GM12865 (cell line): ENCODE measurements at regions not wholly inside any gene's neighbourhood (a gene's known extent, or its start where the extent isn't known, plus 50 kb on each side); places are given as distances from the start of the nearest gene placed in this dataset.
"Not testable (repeated sequence)": the region's sequence is repeated elsewhere in the genome, so short reads cannot be mapped to it uniquely, and the experiment has no call there.

Experiments
- DNase-seq: peaks from one replicate; pipeline ENCODE4 v3.0.0; 2010; ENCODE audit warnings: low read depth
- H3K4me3 ChIP-seq: 2 replicates; pipeline ENCODE4 v1.5.1; 2011; ENCODE audit warnings: mild to moderate bottlenecking, low read depth, low read length, control low read depth
- TF ChIP-seq, protein P1 (sequence below): IDR thresholded peaks from 2 replicates; pipeline ENCODE4 v1.5.1; 2011; ENCODE audit warnings: low read length, control low read depth, low read depth, inconsistent platforms; ENCODE audit not compliant: insufficient read depth; ENCODE audit errors: missing control alignments

DNA sequence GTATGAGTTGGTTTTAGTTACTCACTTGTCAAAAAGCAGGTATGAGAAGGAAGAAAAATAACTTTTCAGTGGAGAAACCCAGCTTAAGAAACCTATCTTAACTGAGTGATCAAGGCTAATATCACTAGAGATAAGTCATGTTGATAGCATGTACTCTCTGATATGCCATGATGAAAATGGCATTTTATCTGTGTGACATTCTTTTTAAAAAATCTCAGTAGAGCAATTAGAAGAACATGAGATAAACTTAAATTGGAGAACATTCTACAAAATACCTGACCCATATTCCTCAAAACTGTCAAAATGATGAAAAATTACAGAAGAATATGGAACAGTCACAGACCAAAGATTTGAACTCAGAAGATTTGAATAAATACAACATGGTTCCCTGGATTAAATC is 912.4 kb upstream of the ATXN7L3B start:
- no peak overlapping the region for H3K4me3 ChIP-seq
- DNase-seq, result no peak

DNA sequence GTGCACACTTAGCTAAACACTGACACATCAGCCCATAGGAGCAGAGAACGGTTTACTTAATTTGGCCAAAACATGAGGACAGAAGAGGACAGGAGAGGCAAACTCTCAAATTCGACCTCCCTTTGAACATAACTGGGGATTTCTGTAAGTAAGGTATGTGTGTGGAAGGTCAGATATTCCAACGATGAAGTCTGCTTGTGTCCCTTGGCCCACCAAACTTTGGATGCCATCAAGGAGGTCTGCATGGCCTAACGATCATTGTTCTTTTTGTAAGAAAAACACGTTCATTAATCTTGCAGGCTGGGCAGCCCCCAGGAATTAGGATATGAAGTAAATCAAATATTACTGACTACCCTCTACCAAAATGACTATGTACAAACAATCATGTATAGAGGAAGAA is 908.5 kb upstream of the ATXN7L3B start:
- DNase-seq, result no peak
- H3K4me3 ChIP-seq, result no peak overlapping the region
- TF ChIP-seq, protein P1, sequence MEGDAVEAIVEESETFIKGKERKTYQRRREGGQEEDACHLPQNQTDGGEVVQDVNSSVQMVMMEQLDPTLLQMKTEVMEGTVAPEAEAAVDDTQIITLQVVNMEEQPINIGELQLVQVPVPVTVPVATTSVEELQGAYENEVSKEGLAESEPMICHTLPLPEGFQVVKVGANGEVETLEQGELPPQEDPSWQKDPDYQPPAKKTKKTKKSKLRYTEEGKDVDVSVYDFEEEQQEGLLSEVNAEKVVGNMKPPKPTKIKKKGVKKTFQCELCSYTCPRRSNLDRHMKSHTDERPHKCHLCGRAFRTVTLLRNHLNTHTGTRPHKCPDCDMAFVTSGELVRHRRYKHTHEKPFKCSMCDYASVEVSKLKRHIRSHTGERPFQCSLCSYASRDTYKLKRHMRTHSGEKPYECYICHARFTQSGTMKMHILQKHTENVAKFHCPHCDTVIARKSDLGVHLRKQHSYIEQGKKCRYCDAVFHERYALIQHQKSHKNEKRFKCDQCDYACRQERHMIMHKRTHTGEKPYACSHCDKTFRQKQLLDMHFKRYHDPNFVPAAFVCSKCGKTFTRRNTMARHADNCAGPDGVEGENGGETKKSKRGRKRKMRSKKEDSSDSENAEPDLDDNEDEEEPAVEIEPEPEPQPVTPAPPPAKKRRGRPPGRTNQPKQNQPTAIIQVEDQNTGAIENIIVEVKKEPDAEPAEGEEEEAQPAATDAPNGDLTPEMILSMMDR, result no peak

More for the DNA sequence above, 912.4 kb upstream of the ATXN7L3B start:
- TF ChIP-seq, protein P1, result no peak

DNA sequence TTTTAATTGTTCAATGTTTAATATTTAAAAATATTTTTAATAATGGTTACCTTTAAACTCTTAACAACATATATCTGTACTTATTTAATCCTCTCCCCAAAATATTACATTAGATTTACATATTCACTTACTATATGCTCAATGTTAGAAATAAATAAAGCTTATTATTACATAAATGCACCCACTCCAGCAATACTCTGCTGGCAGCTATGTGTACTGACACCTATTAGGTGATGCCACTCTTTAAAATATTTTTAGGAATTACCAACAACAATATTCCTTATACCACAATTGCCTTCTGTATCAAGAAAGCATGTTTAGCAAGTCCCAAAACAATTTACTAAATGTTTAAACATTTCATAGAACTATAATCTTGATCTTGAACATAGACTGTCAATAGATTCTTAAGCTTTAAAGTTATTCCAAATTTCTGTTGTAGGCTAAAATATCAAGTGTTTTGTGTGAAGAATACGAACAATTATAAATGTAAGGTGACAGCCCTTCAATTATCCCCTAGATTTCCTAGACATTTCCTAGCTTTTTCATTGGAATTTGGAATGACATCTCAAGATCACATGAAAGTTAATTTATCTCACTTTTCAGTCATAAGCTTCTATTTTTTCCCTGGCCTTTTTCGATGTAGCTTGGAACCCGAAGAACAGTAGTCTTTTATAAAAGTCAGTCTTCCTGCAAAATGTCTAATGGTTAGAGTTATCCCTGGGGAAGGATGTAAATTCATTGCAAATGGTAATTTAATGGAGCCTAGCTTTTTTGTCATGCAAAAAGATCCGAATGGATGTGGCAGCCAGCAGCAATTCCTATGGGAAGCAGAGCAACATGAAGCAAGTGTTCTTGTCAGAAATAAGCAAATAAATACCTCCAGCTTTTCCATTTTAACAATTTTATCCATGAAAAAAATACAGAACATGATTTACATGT is 907.5 kb upstream of the ATXN7L3B start:
- no peak for DNase-seq
- TF ChIP-seq, protein P1, result no peak

DNA sequence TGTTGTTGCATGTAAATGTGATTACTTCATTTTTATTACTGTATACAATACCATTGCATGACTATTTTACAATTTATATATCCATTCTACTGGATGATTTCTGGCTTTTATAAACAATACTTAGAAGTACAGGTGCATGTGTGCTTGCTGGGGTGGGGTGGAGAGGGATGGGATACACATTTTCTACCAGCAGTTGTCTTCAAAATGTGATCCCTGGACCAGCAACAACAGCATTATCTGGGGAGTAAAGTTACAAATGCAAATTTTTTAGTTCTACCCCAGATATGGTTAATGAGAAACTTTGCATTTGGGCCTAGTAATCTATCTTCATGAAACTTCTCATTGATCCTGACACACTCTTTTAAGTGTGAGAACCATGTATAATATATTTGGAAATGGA is 905.4 kb upstream of the ATXN7L3B start:
- DNase-seq, result no peak
- TF ChIP-seq, protein P1, result no peak
- H3K4me3 ChIP-seq, result no peak overlapping the region

More for the DNA sequence above, 907.5 kb upstream of the ATXN7L3B start:
- H3K4me3 ChIP-seq, result no peak overlapping the region

DNA sequence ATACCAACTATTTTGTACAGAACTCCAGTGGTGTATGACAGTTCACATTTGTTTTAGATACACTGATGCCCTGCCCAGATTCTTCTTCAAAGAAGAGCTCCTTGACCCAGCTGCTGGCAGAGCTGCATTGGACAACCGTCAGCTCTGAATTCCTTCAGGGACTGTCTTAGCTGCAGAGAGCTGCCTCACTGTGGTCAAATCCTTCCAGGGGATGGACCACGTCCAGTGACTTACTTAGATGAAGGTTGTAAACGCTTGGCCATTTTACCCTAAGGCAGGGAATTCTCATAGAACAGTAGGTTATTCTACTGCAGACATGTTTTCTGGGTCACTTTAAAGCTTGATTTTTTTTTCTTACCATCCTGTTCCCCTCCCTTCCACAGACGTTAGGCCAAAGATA is 905.0 kb upstream of the ATXN7L3B start:
- DNase-seq, result no peak
- H3K4me3 ChIP-seq, result no peak overlapping the region
- TF ChIP-seq, protein P1, result no peak

DNA sequence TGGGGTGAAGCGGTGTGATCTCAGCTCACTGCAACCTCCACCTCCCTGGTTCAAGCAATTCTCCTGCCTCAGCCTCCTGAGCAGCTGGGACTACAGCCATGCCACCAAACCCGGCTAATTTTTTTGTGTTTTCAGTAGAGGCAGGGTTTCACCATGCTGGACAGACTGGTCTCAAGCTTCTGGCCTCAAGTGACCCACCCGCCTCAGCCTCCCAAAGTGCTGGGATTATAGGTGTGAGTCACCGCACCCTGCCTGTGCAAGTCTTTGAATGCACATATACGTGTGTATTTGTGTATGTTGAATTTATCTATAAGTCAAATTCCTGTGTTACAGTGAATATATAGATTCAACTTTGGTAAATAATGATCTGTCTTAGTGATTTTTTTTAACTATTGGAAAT is 898.2 kb upstream of the ATXN7L3B start:
- DNase-seq, H3K4me3 ChIP-seq: not testable (repeated sequence)

DNA sequence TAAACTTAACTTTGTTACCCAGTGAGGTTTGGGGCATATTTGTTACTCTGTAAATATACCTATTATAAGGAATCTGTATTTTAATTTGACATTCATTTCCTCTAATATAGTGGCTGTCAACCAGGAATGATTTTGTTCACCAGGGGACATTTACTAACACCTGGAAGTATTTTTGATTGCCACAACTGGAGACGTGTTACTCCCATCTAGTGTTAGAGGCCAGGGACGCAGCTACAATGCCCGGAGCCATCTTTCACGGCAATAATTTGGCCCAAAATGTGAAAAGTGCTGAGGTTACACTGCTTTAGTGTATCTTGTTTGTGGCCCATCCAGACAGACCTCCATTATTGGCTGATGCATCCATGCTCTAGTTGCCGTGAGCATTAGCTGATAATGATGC is 881.3 kb upstream of the ATXN7L3B start:
- TF ChIP-seq, protein P1, result no peak
- no peak for DNase-seq
- no peak overlapping the region for H3K4me3 ChIP-seq
